Gastrocnemius medialis (tissue), 4 donors: ENCODE measurements at regions not wholly inside any gene's neighbourhood (a gene's known extent, or its start where the extent isn't known, plus 50 kb on each side); places are given as distances from the start of the nearest gene placed in this dataset.

Experiments
- ATAC-seq, 2 donors: fragments of 150-250 bp; one replicate each; pipeline ENCODE4 v1.9.1; 2016
- DNase-seq, 2 donors: peaks; one replicate each; pipeline ENCODE4 v3.0.0-alpha.2; 2019
- H3K27ac ChIP-seq, 4 donors: fragments of 200-600 bp; sonication (generic); 1 replicate in 1 of 4; 2 replicates in 3 of 4; pipeline ENCODE4 v1.5.1; 2016 to 2018; ENCODE audit warnings: mild to moderate bottlenecking in 2 of 4, moderate library complexity in 1 of 4
- H3K27me3 ChIP-seq, 3 donors: fragments of 200-600 bp; sonication (generic) in 2 of 3; 1 replicate in 1 of 3; 2 replicates in 2 of 3; pipeline versions ENCODE4 v1.5.1 to v1.6.0; 2016 to 2019; ENCODE audit warnings: mild to moderate bottlenecking in 1 of 3, moderate library complexity in 1 of 3
- H3K36me3 ChIP-seq, 2 donors: fragments of 200-600 bp; sonication (generic) in 1 of 2; one replicate each; pipeline ENCODE4 v1.5.1; 2017 to 2018
- H3K4me1 ChIP-seq, 2 donors: fragments of 200-600 bp; sonication (generic) in 1 of 2; one replicate each; pipeline ENCODE4 v1.5.1; 2016 to 2017; ENCODE audit warnings: mild to moderate bottlenecking in 2 of 2
- H3K4me3 ChIP-seq, 4 donors: fragments of 200-600 bp; sonication (generic) in 3 of 4; 1 replicate in 1 of 4; 2 replicates in 3 of 4; pipeline ENCODE4 v1.5.1; 2016 to 2019; ENCODE audit warnings: mild to moderate bottlenecking in 2 of 4
- H3K9me3 ChIP-seq, 3 donors: fragments of 200-600 bp; sonication (generic) in 2 of 3; 1 replicate in 1 of 3; 2 replicates in 2 of 3; pipeline ENCODE4 v1.5.1; 2016 to 2019
- POLR2A ChIP-seq, 2 donors: fragments of 450-650 bp; IDR thresholded peaks; one replicate each; pipeline ENCODE4 v1.6.1; 2017; ENCODE audit warnings: antibody characterized with exemption in 2 of 2, mild to moderate bottlenecking in 2 of 2, moderate library complexity in 2 of 2
- in situ Hi-C, 4 donors: fragments of 200-750 bp; cut with MboI; loops; one replicate each; pipeline versions ENCODE4 v1.15.0 to v1.8.0; 2017; ENCODE audit warnings: low sequenced_read_pairs in 4 of 4
- intact Hi-C: fragments of 100-400 bp; cut with DNase I; formaldehyde crosslinking; loops from one replicate; pipeline ENCODE4 v1.15.1; 2023; ENCODE audit warnings: low total_unique reads
- TF ChIP-seq, protein P1 (sequence below), 5 experiments: fragments of 450-650 bp in 3 of 5; fragments of 200-600 bp in 2 of 5; sonication (generic) in 2 of 5; IDR thresholded peaks in 4 of 5; conservative IDR thresholded peaks in 1 of 5; 1 replicate in 4 of 5; 2 replicates in 1 of 5; pipeline ENCODE4 v1.5.1; 2016 to 2019; ENCODE audit warnings: antibody characterized with exemption in 5 of 5, mild to moderate bottlenecking in 3 of 5, moderate library complexity in 3 of 5

DNA sequence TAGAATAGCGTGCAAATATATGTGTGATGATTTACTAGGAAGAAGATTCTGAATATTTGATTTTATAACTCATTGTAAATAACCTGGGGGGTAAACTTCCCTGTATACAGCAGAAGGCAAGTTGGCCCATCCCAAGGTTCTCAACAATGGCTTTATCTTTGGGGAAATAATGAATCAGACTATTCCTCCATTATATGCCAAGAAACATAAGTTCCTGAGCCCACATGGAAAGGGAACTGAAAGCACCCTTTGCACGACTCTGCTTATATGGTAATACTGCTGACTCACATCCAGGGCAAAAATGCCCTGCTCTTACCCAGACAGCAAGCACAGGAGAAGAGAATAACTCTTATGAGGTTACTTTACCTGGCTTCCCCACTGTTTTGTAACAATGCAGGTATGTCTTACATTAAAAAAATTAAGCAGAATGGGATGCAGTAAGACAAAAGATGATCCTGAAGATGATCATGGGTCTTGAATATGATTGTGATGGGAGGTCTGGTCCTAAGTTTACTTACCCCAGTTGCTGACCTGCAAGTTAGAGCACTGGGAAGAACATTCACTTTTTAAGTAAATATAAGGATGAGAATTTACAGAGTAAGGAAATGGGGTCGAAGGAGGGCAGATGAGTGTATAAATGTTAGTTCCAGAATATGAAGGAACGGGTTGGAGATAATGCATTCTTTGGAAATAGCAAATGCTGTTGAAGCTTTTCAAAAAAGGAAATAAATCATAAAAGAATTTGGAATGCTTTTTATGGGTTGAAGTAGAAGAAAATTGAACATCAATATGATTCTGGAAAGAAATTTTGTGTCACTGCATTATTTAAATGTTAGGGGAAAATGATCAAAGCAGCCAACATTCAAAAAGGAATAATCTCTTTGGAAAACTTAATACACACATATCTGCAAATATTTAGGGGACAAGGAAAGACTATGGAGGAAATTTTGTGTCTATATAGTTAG is 428.4 kb upstream of the MPDZ start:
- no peaks in the 10 kb centered on the region for H3K9me3 ChIP-seq
- no peaks in the 10 kb centered on the region for H3K36me3 ChIP-seq
- DNase-seq (no peak), ATAC-seq (no peak)
- H3K4me1 ChIP-seq: peaks cover 10 to 11% of the 10 kb centered on the region in 2 donors
- intact Hi-C loops: loop anchor here (5.0 kb wide), 5 partner anchors 79 to 644 kb away; no protein-coding TSS in a partner anchor
- H3K27me3 ChIP-seq: no peaks in the 10 kb centered on the region
- H3K4me3 ChIP-seq: no peak overlapping the region
- no peak overlapping the region for H3K27ac ChIP-seq
- in situ Hi-C loops: loop anchor here in 2 of 4 donors (10.0 to 25.0 kb wide), 3 partner anchors 263 to 629 kb away; no protein-coding TSS in a partner anchor
- TF ChIP-seq POLR2A (IDR thresholded peaks at IDR 0.05): no peak
- TF ChIP-seq, protein P1, sequence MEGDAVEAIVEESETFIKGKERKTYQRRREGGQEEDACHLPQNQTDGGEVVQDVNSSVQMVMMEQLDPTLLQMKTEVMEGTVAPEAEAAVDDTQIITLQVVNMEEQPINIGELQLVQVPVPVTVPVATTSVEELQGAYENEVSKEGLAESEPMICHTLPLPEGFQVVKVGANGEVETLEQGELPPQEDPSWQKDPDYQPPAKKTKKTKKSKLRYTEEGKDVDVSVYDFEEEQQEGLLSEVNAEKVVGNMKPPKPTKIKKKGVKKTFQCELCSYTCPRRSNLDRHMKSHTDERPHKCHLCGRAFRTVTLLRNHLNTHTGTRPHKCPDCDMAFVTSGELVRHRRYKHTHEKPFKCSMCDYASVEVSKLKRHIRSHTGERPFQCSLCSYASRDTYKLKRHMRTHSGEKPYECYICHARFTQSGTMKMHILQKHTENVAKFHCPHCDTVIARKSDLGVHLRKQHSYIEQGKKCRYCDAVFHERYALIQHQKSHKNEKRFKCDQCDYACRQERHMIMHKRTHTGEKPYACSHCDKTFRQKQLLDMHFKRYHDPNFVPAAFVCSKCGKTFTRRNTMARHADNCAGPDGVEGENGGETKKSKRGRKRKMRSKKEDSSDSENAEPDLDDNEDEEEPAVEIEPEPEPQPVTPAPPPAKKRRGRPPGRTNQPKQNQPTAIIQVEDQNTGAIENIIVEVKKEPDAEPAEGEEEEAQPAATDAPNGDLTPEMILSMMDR (IDR thresholded peaks at IDR 0.05 in 4 of 5, conservative IDR thresholded peaks at IDR 0.05 in 1 of 5): no peak

DNA sequence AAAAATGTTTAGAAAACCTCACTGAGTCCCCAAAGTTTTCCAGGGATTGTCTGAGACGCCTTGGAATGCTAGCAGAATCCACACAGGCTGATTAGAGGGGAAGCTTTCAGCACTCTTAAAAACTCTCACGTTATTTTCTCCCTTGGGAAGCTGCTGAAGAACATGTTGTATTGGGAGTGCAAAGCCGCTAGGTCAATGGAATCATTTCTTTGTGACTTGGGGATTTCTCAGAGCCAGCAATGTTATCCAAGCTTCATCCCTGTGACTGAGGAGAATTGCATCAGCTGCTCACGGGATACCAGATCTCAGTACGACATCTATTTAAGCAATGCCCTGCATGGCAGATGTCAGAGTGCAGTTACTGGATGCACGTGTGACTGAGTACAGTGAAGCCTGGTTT is 426.4 kb upstream of the MPDZ start:
- DNase-seq: peak; percentile 86
- no peaks in the 10 kb centered on the region for H3K9me3 ChIP-seq
- intact Hi-C loops: loop anchor here (1.0 to 5.0 kb wide), 6 partner anchors 22 to 646 kb away; no protein-coding TSS in a partner anchor

DNA sequence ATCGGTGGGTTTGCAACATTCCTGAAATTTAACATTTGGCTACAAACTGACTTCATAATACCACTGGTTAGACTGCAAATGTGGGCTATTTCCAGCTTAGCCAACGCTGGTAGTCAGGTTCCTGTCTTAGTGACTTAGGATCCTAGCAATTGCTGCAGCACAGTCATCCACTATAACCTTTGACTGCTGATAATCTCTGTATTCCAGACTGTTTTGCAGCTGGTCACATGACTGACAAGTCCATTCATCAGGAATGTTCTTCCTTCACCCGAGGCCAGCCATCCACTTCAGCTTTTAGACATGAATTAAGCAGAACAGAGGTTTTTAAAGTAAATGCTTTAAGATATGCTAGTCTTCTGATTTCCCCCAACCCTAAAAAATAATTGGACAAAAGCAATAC is 425.9 kb upstream of the MPDZ start:
- peak overlapping the region; percentile 57 to 75 (median 72) for H3K27ac ChIP-seq
- in situ Hi-C loops: loop anchor here in 2 of 4 donors (10.0 to 25.0 kb wide), 3 partner anchors 261 to 632 kb away; no protein-coding TSS in a partner anchor

More for the DNA sequence above, 426.4 kb upstream of the MPDZ start:
- no peaks in the 10 kb centered on the region for H3K36me3 ChIP-seq
- peak; percentile 100 for ATAC-seq
- in situ Hi-C loops: loop anchor here in 2 of 4 donors (10.0 to 25.0 kb wide), 3 partner anchors 261 to 631 kb away; no protein-coding TSS in a partner anchor
- H3K27ac ChIP-seq: peak overlapping the region; percentile 59 to 75 (median 72)
- peaks cover 10 to 11% of the 10 kb centered on the region in 2 donors for H3K4me1 ChIP-seq
- H3K27me3 ChIP-seq: no peaks in the 10 kb centered on the region
- TF ChIP-seq, protein P1 (IDR thresholded peaks at IDR 0.05 in 4 of 5, conservative IDR thresholded peaks at IDR 0.05 in 1 of 5): no peak
- peak in 1 of 2 donors; percentile 14 for TF ChIP-seq POLR2A (IDR thresholded peaks at IDR 0.05)
- no peak overlapping the region for H3K4me3 ChIP-seq

DNA sequence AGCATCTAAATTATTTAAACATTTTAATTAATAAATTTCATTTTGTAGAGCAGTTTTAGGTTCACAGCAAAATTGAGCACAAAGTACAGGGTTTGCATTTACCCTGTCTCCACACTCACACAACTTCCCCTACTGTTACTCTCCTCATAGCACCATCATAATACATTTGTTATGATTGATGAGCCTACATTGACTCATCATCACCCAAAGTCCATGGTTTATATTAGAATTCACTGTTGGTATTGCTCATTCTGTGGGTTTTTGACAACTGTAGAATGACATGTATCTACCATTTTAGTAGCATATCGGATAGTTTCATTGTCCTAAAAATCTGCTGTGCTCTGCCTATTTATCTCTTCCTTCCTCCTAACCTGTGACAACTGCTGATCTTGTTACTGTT is 411.1 kb upstream of the MPDZ start:
- Histone ChIP-seq H3K4me1 (peaks cover 16% of the 10 kb centered on the region in 2 donors), H3K9me3 (no peaks in the 10 kb centered on the region), H3K4me3 (no peak overlapping the region), H3K27me3 (no peaks in the 10 kb centered on the region), H3K27ac (peak overlapping the region in 3 of 4 donors; percentile 77 to 82 (median 79)), H3K36me3 (no peaks in the 10 kb centered on the region)
- in situ Hi-C loops: loop anchor here in 1 of 4 donors (25.0 kb wide), 1 partner anchor 722 kb away; no protein-coding TSS in a partner anchor
- TF ChIP-seq POLR2A (IDR thresholded peaks at IDR 0.05): no peak
- TF ChIP-seq, protein P1 (IDR thresholded peaks at IDR 0.05 in 4 of 5, conservative IDR thresholded peaks at IDR 0.05 in 1 of 5): no peak
- intact Hi-C loops: no loop called here
- DNase-seq (no peak), ATAC-seq (no peak)

More for the DNA sequence above, 425.9 kb upstream of the MPDZ start:
- peaks cover 10 to 11% of the 10 kb centered on the region in 2 donors for H3K4me1 ChIP-seq
- TF ChIP-seq, protein P1 (IDR thresholded peaks at IDR 0.05 in 4 of 5, conservative IDR thresholded peaks at IDR 0.05 in 1 of 5): no peak
- no peak for TF ChIP-seq POLR2A (IDR thresholded peaks at IDR 0.05)
- peak in 1 of 2 donors; percentile 29 for ATAC-seq
- no peak for DNase-seq
- no peaks in the 10 kb centered on the region for H3K27me3 ChIP-seq
- H3K4me3 ChIP-seq: no peak overlapping the region
- no peaks in the 10 kb centered on the region for H3K36me3 ChIP-seq
- intact Hi-C loops: loop anchor here (5.0 kb wide), 5 partner anchors 82 to 647 kb away; no protein-coding TSS in a partner anchor
- no peaks in the 10 kb centered on the region for H3K9me3 ChIP-seq
